ENCODE measurements at regions not wholly inside any gene's neighbourhood (a gene's known extent, or its start where the extent isn't known, plus 50 kb on each side); places are given as distances from the start of the nearest gene placed in this dataset.

GRCh38 chr10:29701306-29701705, 66.5 kb upstream of the SVIL start:
- no peak overlapping the region for H3K27ac ChIP-seq (ENCODE audit: low read depth in 2 of 2, low read length in 1 of 2)
- H2AFZ ChIP-seq (ENCODE audit: low read depth): no peak overlapping the region
- no peak overlapping the region for H3K9ac ChIP-seq
- H3K4me3 ChIP-seq (ENCODE audit: low read depth in 2 of 2, low read length in 1 of 2): no peak overlapping the region
- H3K27me3 ChIP-seq (ENCODE audit: insufficient read depth): no peaks in the 10 kb centered on the region
- WGBS (ENCODE audit: low lambda C conversion rate): 94% methylated on average over 1 of the region's 1 CpG
- H3K4me1 ChIP-seq (ENCODE audit: control insufficient read depth in 1 of 2, insufficient read depth in 2 of 2, low read depth in 1 of 2, low read length in 1 of 2): peaks cover 0 to 12% of the 10 kb centered on the region in 2 experiments; a peak in 1 of 4 replicates
- no peak overlapping the region for H3K4me2 ChIP-seq
- H3K36me3 ChIP-seq (replicated peaks in 1 of 2; ENCODE audit: control insufficient read depth in 1 of 2, insufficient read depth in 2 of 2, low read length in 1 of 2): peaks cover 3 to 24% of the 10 kb centered on the region in 2 experiments
- peaks cover 66% of the 10 kb centered on the region for H4K20me1 ChIP-seq (ENCODE audit: insufficient read depth)
- peaks cover 4% of the 10 kb centered on the region for H3F3A ChIP-seq (replicated peaks; ENCODE audit: insufficient read depth)
- DNase-seq: no peak
- no peak for TF ChIP-seq TCF12 (IDR thresholded peaks at IDR 0.05)
- TF ChIP-seq EP300 (IDR thresholded peaks at IDR 0.05; ENCODE audit: borderline replicate concordance in 1 of 2, low read depth in 1 of 2, low read length in 1 of 2): no peak
- no peak for TF ChIP-seq CTCF (IDR thresholded peaks at IDR 0.05)
- no peak for TF ChIP-seq YY1 (IDR thresholded peaks at IDR 0.05; ENCODE audit: low read depth)
- TF ChIP-seq, protein P1, sequence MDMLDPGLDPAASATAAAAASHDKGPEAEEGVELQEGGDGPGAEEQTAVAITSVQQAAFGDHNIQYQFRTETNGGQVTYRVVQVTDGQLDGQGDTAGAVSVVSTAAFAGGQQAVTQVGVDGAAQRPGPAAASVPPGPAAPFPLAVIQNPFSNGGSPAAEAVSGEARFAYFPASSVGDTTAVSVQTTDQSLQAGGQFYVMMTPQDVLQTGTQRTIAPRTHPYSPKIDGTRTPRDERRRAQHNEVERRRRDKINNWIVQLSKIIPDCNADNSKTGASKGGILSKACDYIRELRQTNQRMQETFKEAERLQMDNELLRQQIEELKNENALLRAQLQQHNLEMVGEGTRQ (IDR thresholded peaks at IDR 0.05; ENCODE audit: borderline replicate concordance, low read depth, low read length): no peak
- no peak for TF ChIP-seq RXRA (IDR thresholded peaks at IDR 0.05; ENCODE audit: borderline replicate concordance, low read depth)
- no peak for TF ChIP-seq ELF1 (IDR thresholded peaks at IDR 0.05)
- TF ChIP-seq RAD21 (IDR thresholded peaks at IDR 0.05; ENCODE audit: low read length): no peak
- no peak for TF ChIP-seq IRF3 (IDR thresholded peaks at IDR 0.05; ENCODE audit: low read depth, low read length)
- no peak for TF ChIP-seq JUND (IDR thresholded peaks at IDR 0.05)
- TF ChIP-seq POLR2AphosphoS5 (IDR thresholded peaks at IDR 0.05; ENCODE audit: low read depth, low read length): no peak
- TF ChIP-seq RCOR1 (IDR thresholded peaks at IDR 0.05; ENCODE audit: low read length): no peak
- TF ChIP-seq MEF2A (IDR thresholded peaks at IDR 0.05; ENCODE audit: borderline replicate concordance, low read depth): no peak
- no peak for TF ChIP-seq RFX5 (IDR thresholded peaks at IDR 0.05; ENCODE audit: low read length)
- no peak for TF ChIP-seq MXI1 (IDR thresholded peaks at IDR 0.05; ENCODE audit: low read depth, low read length)
- no peaks in the 10 kb centered on the region for H3K9me2 ChIP-seq
- peaks cover 53% of the 10 kb centered on the region for H3K79me2 ChIP-seq (ENCODE audit: insufficient read depth)
- ChIA-PET CTCF (interaction anchor here (1.9 kb wide), 1 partner anchor 35 kb away, joined by 9 read pairs; no protein-coding TSS in a partner anchor), POLR2A (no interaction called here)
- no peaks in the 10 kb centered on the region for H3K9me3 ChIP-seq

DNA sequence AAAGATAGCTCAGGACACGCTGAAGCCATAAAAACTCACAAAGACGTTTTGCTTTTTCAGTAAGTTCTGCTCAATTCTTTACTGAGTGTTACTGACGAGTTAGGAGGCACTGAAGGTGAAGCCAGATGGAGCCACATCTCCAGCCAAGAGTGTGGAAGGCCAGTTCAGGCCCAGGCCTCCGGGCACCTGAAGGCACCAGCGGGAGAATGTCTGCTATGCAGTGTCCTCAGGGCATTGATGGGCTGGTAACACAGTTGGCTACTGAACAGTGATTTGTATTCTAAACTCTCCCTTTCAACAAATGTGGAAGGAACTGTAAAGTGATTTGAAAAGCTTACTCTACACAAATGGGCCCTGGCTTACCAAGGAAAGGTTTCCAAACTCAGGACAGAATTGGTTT, 64.8 kb upstream of the SVIL start:
- Histone ChIP-seq H3K9me2 (no peaks in the 10 kb centered on the region), H3K36me3 (replicated peaks in 1 of 2; ENCODE audit: control insufficient read depth in 1 of 2, insufficient read depth in 2 of 2, low read length in 1 of 2) (peaks cover 3 to 10% of the 10 kb centered on the region in 2 experiments), H3K27me3 (ENCODE audit: insufficient read depth) (no peaks in the 10 kb centered on the region), H3K4me2 (no peak overlapping the region), H3K4me1 (ENCODE audit: control insufficient read depth in 1 of 2, insufficient read depth in 2 of 2, low read depth in 1 of 2, low read length in 1 of 2) (peaks cover 0 to 12% of the 10 kb centered on the region in 2 experiments; a peak in 1 of 4 replicates), H3K79me2 (ENCODE audit: insufficient read depth) (peaks cover 42% of the 10 kb centered on the region), H3K9me3 (no peaks in the 10 kb centered on the region), H2AFZ (ENCODE audit: low read depth) (no peak overlapping the region), H3K9ac (no peak overlapping the region), H4K20me1 (ENCODE audit: insufficient read depth) (peaks cover 59% of the 10 kb centered on the region), H3K27ac (ENCODE audit: low read depth in 2 of 2, low read length in 1 of 2) (peak overlapping the region in 1 of 2 experiments; percentile 16; a peak in 1 of 4 replicates), H3F3A (replicated peaks; ENCODE audit: insufficient read depth) (peaks cover 9% of the 10 kb centered on the region), H3K4me3 (ENCODE audit: low read depth in 2 of 2, low read length in 1 of 2) (no peak overlapping the region)
- ChIA-PET CTCF (no interaction called here), POLR2A (no interaction called here)
- DNase-seq: no peak
- WGBS (ENCODE audit: low lambda C conversion rate): 77% methylated on average over 5 of the region's 5 CpGs
- no peak for TF ChIP-seq TEAD4 (IDR thresholded peaks at IDR 0.05; ENCODE audit: borderline replicate concordance, insufficient read depth)
- TF ChIP-seq, protein P2, sequence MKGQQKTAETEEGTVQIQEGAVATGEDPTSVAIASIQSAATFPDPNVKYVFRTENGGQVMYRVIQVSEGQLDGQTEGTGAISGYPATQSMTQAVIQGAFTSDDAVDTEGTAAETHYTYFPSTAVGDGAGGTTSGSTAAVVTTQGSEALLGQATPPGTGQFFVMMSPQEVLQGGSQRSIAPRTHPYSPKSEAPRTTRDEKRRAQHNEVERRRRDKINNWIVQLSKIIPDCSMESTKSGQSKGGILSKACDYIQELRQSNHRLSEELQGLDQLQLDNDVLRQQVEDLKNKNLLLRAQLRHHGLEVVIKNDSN (IDR thresholded peaks at IDR 0.05; ENCODE audit: borderline replicate concordance, low read depth): no peak
- no peak for TF ChIP-seq REST (IDR thresholded peaks at IDR 0.05; ENCODE audit: low read depth, low read length)
- TF ChIP-seq MXI1 (IDR thresholded peaks at IDR 0.05; ENCODE audit: low read depth, low read length): no peak
- TF ChIP-seq FOXJ3 (CRISPR knock-in tag; IDR thresholded peaks at IDR 0.05): no peak
- TF ChIP-seq YY1 (IDR thresholded peaks at IDR 0.05; ENCODE audit: low read depth): no peak
- TF ChIP-seq SMC3 (IDR thresholded peaks at IDR 0.05; ENCODE audit: low read depth, low read length): no peak
- no peak for TF ChIP-seq TAF1 (IDR thresholded peaks at IDR 0.05; ENCODE audit: borderline replicate concordance, low read depth, low read length)
- no peak for TF ChIP-seq GATA2 (CRISPR knock-in tag; IDR thresholded peaks at IDR 0.05)

All from SK-N-SH (cell line).